T-helper 2 cell treated with Interferon-gamma antibody and Interleukin-4, amounts not matched to agents 5 μg/mL and 100 μg/mL, for 36 hours (primary cell): ENCODE measurements at regions not wholly inside any gene's neighbourhood (a gene's known extent, or its start where the extent isn't known, plus 50 kb on each side); places are given as distances from the start of the nearest gene placed in this dataset.
A peak's percentile ranks its signal among the peaks of the same experiment; 100 is the strongest.

Source experiments
- DNase-seq: peaks from one replicate; pipeline ENCODE4 v3.0.0; 2021; ENCODE audit warnings: low spot score
- H3K27ac Mint-ChIP-seq: one replicate; pipeline ENCODE4 v1.8.0; 2021; ENCODE audit warnings: mild to moderate bottlenecking, mixed read lengths
- H3K27me3 Mint-ChIP-seq: one replicate; pipeline ENCODE4 v1.8.0; 2021; ENCODE audit warnings: low read depth, mixed read lengths
- H3K36me3 Mint-ChIP-seq: one replicate; pipeline ENCODE4 v1.8.0; 2021; ENCODE audit warnings: low read depth, mixed read lengths
- H3K4me1 Mint-ChIP-seq: one replicate; pipeline ENCODE4 v1.8.0; 2021; ENCODE audit warnings: low read depth, mixed read lengths
- H3K4me3 Mint-ChIP-seq: one replicate; pipeline ENCODE4 v1.8.0; 2022; ENCODE audit warnings: mild to moderate bottlenecking, moderate library complexity, mixed read lengths
- H3K9me3 Mint-ChIP-seq: one replicate; pipeline ENCODE4 v1.8.0; 2021; ENCODE audit warnings: mixed read lengths

GRCh38 chr7:22649686-22650085 is 77.3 kb upstream of the IL6 start:
- Mint-ChIP-seq H3K4me3 (no peak overlapping the region), H3K27ac (no peak overlapping the region), H3K9me3 (peaks cover 42% of the 10 kb centered on the region), H3K36me3 (peaks cover 4% of the 10 kb centered on the region), H3K27me3 (peaks cover 28% of the 10 kb centered on the region), H3K4me1 (peaks cover 6% of the 10 kb centered on the region)
- no peak for DNase-seq

DNA sequence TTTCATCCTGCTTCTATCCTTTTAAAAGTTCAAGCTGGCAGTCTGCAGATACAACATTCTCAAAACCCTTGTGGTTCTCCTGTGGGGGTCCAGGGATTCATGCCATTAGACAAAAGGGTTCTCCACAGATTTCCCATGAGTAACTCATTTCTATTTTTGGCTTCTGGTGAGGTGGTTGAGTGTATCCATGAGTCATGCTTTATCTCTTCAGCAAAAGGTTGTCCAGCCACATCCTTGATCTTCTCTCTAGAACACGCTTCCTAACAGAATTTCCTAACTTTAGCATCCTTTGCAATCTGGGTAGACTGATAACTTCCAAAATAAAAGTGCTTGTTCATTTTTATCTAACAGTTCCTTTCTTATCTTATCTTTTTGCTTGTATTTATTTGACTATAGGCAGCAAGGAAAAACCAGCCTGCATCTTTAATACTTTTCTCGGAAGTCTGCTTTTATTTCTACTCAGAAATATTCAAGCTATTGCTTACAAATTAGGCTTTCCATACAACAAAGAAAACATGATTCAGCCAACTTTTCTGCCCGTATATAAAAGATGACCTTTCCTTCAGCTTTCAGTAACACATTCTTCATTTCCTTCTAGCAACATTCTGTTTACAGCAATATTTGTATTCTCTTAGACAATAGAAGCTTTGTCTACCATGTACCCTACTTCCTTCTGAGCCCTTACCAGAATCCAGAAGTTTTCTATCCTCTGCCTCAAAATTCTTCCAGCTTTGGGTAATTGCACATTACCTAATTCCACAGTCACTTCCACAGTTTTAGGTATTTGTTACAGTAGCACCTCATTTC is 79.3 kb upstream of the IL6 start:
- peaks cover 15% of the 10 kb centered on the region for H3K36me3 Mint-ChIP-seq
- H3K4me3 Mint-ChIP-seq: no peak overlapping the region
- no peak overlapping the region for H3K27ac Mint-ChIP-seq
- H3K9me3 Mint-ChIP-seq: peaks cover 61% of the 10 kb centered on the region
- no peaks in the 10 kb centered on the region for H3K4me1 Mint-ChIP-seq
- no peak for DNase-seq
- H3K27me3 Mint-ChIP-seq: peaks cover 19% of the 10 kb centered on the region

GRCh38 chr7:22645418-22646181 is 81.4 kb upstream of the IL6 start:
- H3K27ac Mint-ChIP-seq: no peak overlapping the region
- H3K36me3 Mint-ChIP-seq: peaks cover 21% of the 10 kb centered on the region
- peaks cover 10% of the 10 kb centered on the region for H3K4me1 Mint-ChIP-seq
- peaks cover 16% of the 10 kb centered on the region for H3K27me3 Mint-ChIP-seq
- no peak overlapping the region for H3K4me3 Mint-ChIP-seq
- no peak for DNase-seq
- peaks cover 78% of the 10 kb centered on the region for H3K9me3 Mint-ChIP-seq

GRCh38 chr7:22642454-22642853 is 84.5 kb upstream of the IL6 start:
- peaks cover 24% of the 10 kb centered on the region for H3K36me3 Mint-ChIP-seq
- H3K4me3 Mint-ChIP-seq: no peak overlapping the region
- H3K4me1 Mint-ChIP-seq: peaks cover 23% of the 10 kb centered on the region
- no peak overlapping the region for H3K27ac Mint-ChIP-seq
- DNase-seq: no peak
- H3K27me3 Mint-ChIP-seq: peaks cover 17% of the 10 kb centered on the region
- peaks cover 74% of the 10 kb centered on the region for H3K9me3 Mint-ChIP-seq

- Mint-ChIP-seq H3K9me3 (peaks cover 55% of the 10 kb centered on the region), H3K4me1 (peaks cover 23% of the 10 kb centered on the region), H3K36me3 (peaks cover 23% of the 10 kb centered on the region), H3K27ac (no peak overlapping the region), H3K4me3 (peak overlapping the region; percentile 7), H3K27me3 (peaks cover 24% of the 10 kb centered on the region)
- peak; percentile 64 for DNase-seq
Observed at GRCh38 chr7:22640269-22640668, 86.7 kb upstream of the IL6 start.

DNA sequence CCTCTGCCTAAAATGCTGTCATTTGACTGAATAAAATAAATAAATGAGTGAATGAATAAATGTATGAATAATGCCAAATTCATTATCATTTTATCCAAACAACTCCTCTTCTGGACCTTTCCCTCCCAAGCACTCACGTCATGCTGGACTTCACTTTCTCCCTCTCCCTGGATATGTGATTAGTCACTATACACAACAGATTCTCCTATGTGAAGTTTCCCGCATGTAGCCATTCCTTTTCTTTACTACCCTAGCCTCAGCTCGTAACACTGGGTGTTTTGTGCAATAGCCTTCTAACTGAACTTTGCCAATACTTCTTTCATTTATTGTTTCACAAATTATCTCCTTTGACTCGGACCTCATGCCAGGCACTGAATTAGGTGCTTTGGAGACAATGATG is 87.6 kb upstream of the IL6 start:
- H3K4me1 Mint-ChIP-seq: peaks cover 23% of the 10 kb centered on the region
- peaks cover 50% of the 10 kb centered on the region for H3K9me3 Mint-ChIP-seq
- no peak overlapping the region for H3K4me3 Mint-ChIP-seq
- no peak for DNase-seq
- peaks cover 24% of the 10 kb centered on the region for H3K36me3 Mint-ChIP-seq
- H3K27ac Mint-ChIP-seq: no peak overlapping the region
- H3K27me3 Mint-ChIP-seq: peaks cover 31% of the 10 kb centered on the region

DNA sequence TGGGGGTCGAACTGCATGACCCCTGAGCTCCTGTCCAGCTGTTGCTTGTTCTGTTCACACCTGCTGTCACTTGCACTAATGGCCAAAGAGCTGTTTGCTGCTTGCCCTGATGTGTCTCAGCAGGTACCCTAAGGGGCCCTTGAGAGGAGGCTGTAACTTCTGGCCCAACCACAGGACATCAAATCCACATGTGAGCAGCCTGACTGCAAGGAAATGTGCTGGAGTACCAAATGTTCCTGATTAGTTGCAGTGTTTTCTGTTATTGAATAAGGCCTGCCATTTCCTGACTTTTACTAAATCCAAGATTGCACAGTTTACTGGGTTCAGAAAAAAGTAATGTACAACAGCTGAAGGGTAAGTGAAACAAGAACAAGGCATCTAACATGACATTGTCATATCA is 91.7 kb upstream of the IL6 start:
- Mint-ChIP-seq H3K9me3 (peaks cover 12% of the 10 kb centered on the region), H3K4me1 (peaks cover 12% of the 10 kb centered on the region), H3K27me3 (peaks cover 53% of the 10 kb centered on the region), H3K36me3 (peaks cover 7% of the 10 kb centered on the region), H3K4me3 (no peak overlapping the region), H3K27ac (no peak overlapping the region)
- DNase-seq: no peak

DNA sequence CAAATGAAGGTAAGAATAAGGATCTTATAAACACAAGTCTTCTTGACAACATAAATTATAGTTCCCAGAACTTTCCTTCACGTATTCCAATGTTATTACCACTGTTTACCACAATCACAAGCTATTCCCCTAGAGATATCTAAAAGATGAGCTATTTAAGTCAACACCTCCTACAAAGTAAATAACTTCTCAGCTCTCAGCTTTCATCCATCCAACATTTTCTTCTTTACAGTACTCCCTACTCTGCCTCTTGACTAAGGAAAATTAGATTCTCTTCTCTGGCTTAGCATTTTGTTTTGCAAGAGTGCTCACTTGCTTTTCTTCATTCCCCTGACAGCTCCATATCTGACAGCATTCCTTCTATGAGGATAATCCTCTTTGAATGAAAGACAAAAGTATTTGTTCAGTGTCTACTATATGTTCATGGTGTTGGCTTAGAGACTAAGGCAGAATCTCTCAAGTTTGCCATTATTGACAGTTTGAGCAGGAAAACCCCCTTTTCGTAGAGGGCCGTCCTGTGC is 93.0 kb upstream of the IL6 start:
- peaks cover under 1% of the 10 kb centered on the region for H3K9me3 Mint-ChIP-seq
- H3K27ac Mint-ChIP-seq: no peak overlapping the region
- DNase-seq: no peak
- H3K27me3 Mint-ChIP-seq: peaks cover 59% of the 10 kb centered on the region
- peaks cover 2% of the 10 kb centered on the region for H3K36me3 Mint-ChIP-seq
- H3K4me1 Mint-ChIP-seq: peaks cover under 1% of the 10 kb centered on the region
- no peak overlapping the region for H3K4me3 Mint-ChIP-seq

- Mint-ChIP-seq H3K4me1 (no peaks in the 10 kb centered on the region), H3K9me3 (no peaks in the 10 kb centered on the region), H3K4me3 (no peak overlapping the region), H3K27me3 (peaks cover 64% of the 10 kb centered on the region), H3K27ac (no peak overlapping the region), H3K36me3 (peaks cover 1% of the 10 kb centered on the region)
- no peak for DNase-seq
Observed at GRCh38 chr7:22633286-22633953, 93.6 kb upstream of the IL6 start.

- H3K9me3 Mint-ChIP-seq: no peaks in the 10 kb centered on the region
- DNase-seq: no peak
Observed at GRCh38 chr7:22632674-22633073, 94.3 kb upstream of the IL6 start.

GRCh38 chr7:22631730-22632129 is 95.3 kb upstream of the IL6 start:
- H3K4me1 Mint-ChIP-seq: no peaks in the 10 kb centered on the region
- no peak for DNase-seq
- peaks cover 75% of the 10 kb centered on the region for H3K27me3 Mint-ChIP-seq
- H3K27ac Mint-ChIP-seq: no peak overlapping the region
- H3K4me3 Mint-ChIP-seq: no peak overlapping the region
- H3K9me3 Mint-ChIP-seq: no peaks in the 10 kb centered on the region
- peaks cover 1% of the 10 kb centered on the region for H3K36me3 Mint-ChIP-seq

More at GRCh38 chr7:22632674-22633073, 94.3 kb upstream of the IL6 start:
- no peaks in the 10 kb centered on the region for H3K4me1 Mint-ChIP-seq
- no peak overlapping the region for H3K4me3 Mint-ChIP-seq
- peaks cover 66% of the 10 kb centered on the region for H3K27me3 Mint-ChIP-seq
- H3K27ac Mint-ChIP-seq: no peak overlapping the region
- peaks cover 1% of the 10 kb centered on the region for H3K36me3 Mint-ChIP-seq

DNA sequence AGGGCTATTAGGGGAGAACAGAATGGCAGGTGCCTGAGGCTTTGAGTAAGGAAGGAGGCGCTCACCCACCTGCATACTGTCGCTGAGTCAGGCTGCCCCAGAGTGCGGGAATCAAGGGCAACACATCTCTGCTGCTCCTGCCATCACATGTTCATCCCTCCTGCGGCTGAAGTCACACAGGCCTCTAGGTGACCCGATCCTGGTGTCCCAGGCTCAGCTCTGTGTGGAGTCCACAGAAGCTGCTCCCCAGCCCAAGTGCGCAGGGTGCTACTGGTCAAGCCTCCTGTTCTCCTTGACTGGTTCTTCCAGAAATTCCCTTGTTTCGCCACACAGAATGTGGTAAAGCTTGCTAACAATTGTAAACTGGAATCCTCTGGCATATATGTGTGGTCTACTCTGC is 96.9 kb upstream of the IL6 start:
- Mint-ChIP-seq H3K4me3 (no peak overlapping the region), H3K9me3 (no peaks in the 10 kb centered on the region), H3K4me1 (no peaks in the 10 kb centered on the region), H3K27me3 (peaks cover 77% of the 10 kb centered on the region), H3K27ac (no peak overlapping the region), H3K36me3 (peaks cover 1% of the 10 kb centered on the region)
- no peak for DNase-seq

GRCh38 chr7:22629056-22629455 is 97.9 kb upstream of the IL6 start:
- Mint-ChIP-seq H3K27me3 (peaks cover 75% of the 10 kb centered on the region), H3K4me3 (no peak overlapping the region), H3K36me3 (no peaks in the 10 kb centered on the region)

GRCh38 chr7:22628112-22628511 is 98.9 kb upstream of the IL6 start:
- Mint-ChIP-seq H3K4me3 (no peak overlapping the region), H3K36me3 (no peaks in the 10 kb centered on the region), H3K27ac (no peak overlapping the region), H3K27me3 (peaks cover 71% of the 10 kb centered on the region), H3K4me1 (no peaks in the 10 kb centered on the region), H3K9me3 (no peaks in the 10 kb centered on the region)
- DNase-seq: no peak

More at GRCh38 chr7:22629056-22629455, 97.9 kb upstream of the IL6 start:
- H3K27ac Mint-ChIP-seq: no peak overlapping the region
- no peaks in the 10 kb centered on the region for H3K4me1 Mint-ChIP-seq
- no peaks in the 10 kb centered on the region for H3K9me3 Mint-ChIP-seq
- DNase-seq: no peak
